BLaER1 treated with 17β-estradiol and CSF1 and Interleukin-3, amounts not matched to agents 10 nM and 100 nM (cell line): ENCODE measurements at regions not wholly inside any gene's neighbourhood (a gene's known extent, or its start where the extent isn't known, plus 50 kb on each side); places are given as distances from the start of the nearest gene placed in this dataset.

Experiments
- H3K27ac ChIP-seq, 11 experiments: shearing (Covaris generic); formaldehyde crosslinking; 2 replicates each; pipeline ENCODE4 v1.8.1; 2022
- H3K27me3 ChIP-seq, 11 experiments: shearing (Covaris generic); formaldehyde crosslinking; 2 replicates each; pipeline ENCODE4 v1.8.1; 2022
- H3K36me3 ChIP-seq, 11 experiments: shearing (Covaris generic); formaldehyde crosslinking; 2 replicates each; pipeline ENCODE4 v1.8.1; 2022
- H3K4me1 ChIP-seq, 10 experiments: shearing (Covaris generic); formaldehyde crosslinking; 2 replicates each; pipeline ENCODE4 v1.8.1; 2022
- H3K4me2 ChIP-seq, 11 experiments: shearing (Covaris generic); formaldehyde crosslinking; 2 replicates each; pipeline ENCODE4 v1.8.1; 2022
- H3K4me3 ChIP-seq, 10 experiments: shearing (Covaris generic); formaldehyde crosslinking; 2 replicates each; pipeline ENCODE4 v1.8.1; 2022
- H3K9ac ChIP-seq, 11 experiments: shearing (Covaris generic); formaldehyde crosslinking; 2 replicates each; pipeline ENCODE4 v1.8.1; 2022
- H3K9me3 ChIP-seq, 11 experiments: shearing (Covaris generic); formaldehyde crosslinking; replicated peaks in 1 of 11; 2 replicates each; pipeline ENCODE4 v1.8.1; 2022
- H4K20me1 ChIP-seq, 11 experiments: shearing (Covaris generic); formaldehyde crosslinking; 2 replicates each; pipeline ENCODE4 v1.8.1; 2022
- Cebpa-rat ChIP-seq, 11 experiments: shearing (Covaris generic); IDR thresholded peaks; 2 replicates each; pipeline ENCODE4 v1.8.1; 2022

- no peak for TF ChIP-seq Cebpa-rat (IDR thresholded peaks at IDR 0.05)
- Histone ChIP-seq H4K20me1 (no peaks in the 10 kb centered on the region), H3K27me3 (no peaks in the 10 kb centered on the region), H3K36me3 (no peaks in the 10 kb centered on the region), H3K4me3 (no peak overlapping the region), H3K4me2 (no peak overlapping the region), H3K4me1 (0 out of 20 replicates have a peak, but pooled peaks cover 0 to 4% (median 0%) of the 10 kb centered on the region in 10 experiments), H3K27ac (no peak overlapping the region), H3K9ac (no peak overlapping the region), H3K9me3 (no peaks in the 10 kb centered on the region)
Measured at GRCh38 chr10:91682912-91683311, 50.0 kb upstream of the PPP1R3C start.
